NOMO-1 treated with dmso at 0.1 percent for 144 hours (cell line): ENCODE measurements at regions not wholly inside any gene's neighbourhood (a gene's known extent, or its start where the extent isn't known, plus 50 kb on each side); places are given as distances from the start of the nearest gene placed in this dataset.
"Not testable (repeated sequence)": the region's sequence is repeated elsewhere in the genome, so short reads cannot be mapped to it uniquely, and the experiment has no call there.

Experiments
- DNase-seq: peaks from one replicate; lab custom pipeline; 2025; ENCODE audit not compliant: unreplicated experiment; lab: John Stamatoyannopoulos, UW

DNA sequence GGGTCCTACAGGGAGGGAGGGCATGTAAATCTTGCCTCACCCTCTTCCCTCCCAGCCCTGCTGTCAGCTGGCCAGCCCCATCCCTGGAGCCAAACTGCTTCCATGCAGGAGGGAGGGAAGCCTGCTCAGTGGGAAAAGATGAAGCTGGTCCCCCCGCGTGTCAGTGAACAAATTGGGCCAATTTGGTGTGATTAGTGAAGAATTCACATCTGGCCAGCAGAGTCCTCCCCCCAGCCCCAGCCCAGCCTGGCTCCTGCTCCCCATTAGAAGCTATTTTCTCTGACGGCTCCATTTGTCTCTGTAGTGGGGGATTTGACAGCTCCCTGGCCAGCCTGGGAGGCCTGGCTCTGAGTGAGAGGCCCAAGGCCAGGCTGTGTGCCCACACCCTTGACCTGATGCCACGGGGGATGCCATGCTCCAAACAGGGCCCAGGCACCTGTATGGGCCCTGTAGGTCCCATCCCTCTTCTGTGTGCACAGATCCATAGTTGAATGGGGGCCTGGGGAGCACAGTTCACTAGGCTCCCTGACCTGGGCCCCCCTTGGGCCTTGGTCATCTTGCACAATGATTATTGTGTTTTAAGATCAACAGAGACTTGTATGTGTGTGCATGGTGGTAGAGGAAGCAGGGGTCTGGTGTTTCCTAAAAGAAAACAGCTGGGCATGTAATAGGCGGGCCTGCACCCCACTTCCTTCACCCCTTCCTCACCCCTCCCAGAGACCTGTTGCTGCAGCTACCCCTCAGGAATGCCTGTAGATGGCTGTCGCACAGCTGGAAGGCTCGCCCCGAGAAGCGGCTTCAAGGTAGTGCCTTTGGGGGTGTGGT, 50.7 kb upstream of the TAC4 start:
- DNase-seq = no peak

DNA sequence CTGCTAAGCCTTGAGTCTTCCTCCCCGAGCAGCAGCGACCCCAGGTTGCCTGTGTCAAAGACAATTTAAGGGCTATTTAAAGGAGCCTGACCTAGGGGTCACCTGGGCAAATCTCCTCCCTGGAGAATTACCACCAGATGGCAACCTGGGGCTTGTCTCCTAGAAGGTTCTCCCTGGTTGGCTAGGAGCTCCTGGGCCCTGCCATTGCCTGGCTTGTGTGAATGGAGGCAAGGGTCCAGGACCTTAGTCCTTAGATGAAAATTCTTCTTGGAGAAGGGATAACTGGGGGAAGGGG, 51.3 kb upstream of the TAC4 start:
- DNase-seq = no peak

DNA sequence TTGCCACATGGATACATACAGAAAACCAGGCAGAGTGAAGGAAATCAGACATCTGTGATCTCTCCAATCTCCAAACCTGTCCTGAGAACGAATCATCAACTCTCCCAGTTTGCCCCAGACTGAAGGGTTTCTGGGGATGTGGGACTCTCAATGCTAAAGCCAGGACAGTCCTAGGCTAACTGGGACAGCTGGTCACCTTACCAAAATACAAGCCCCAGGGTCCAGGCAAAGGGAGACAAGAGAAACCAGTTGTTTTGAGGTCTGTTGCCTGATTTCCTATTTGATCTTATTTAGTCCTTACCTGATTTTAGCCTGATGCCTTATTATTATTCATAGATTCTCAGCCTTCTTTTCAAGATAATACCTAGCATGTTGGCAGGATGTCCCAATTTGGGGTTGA, 51.7 kb upstream of the TAC4 start:
- no peak for DNase-seq

DNA sequence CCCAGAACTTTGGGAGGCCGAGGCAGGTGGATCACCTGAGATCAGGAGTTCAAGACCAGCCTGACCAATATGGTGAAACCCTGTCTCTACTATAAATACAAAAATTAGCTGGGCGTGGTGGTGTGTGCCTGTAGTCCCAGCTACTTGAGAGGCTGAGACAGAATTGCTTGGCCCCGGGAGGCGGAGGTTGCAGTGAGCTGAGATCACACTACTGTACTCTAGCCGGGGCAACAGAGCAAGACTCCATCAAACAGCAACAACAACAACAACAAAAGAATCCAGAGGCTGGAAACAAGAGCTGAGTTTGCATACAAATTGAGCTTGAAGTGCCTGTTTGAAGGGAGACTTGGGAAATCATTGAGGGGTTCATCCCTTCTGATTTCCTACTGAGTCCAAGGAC, 52.9 kb upstream of the TAC4 start:
- DNase-seq = not testable (repeated sequence)

DNA sequence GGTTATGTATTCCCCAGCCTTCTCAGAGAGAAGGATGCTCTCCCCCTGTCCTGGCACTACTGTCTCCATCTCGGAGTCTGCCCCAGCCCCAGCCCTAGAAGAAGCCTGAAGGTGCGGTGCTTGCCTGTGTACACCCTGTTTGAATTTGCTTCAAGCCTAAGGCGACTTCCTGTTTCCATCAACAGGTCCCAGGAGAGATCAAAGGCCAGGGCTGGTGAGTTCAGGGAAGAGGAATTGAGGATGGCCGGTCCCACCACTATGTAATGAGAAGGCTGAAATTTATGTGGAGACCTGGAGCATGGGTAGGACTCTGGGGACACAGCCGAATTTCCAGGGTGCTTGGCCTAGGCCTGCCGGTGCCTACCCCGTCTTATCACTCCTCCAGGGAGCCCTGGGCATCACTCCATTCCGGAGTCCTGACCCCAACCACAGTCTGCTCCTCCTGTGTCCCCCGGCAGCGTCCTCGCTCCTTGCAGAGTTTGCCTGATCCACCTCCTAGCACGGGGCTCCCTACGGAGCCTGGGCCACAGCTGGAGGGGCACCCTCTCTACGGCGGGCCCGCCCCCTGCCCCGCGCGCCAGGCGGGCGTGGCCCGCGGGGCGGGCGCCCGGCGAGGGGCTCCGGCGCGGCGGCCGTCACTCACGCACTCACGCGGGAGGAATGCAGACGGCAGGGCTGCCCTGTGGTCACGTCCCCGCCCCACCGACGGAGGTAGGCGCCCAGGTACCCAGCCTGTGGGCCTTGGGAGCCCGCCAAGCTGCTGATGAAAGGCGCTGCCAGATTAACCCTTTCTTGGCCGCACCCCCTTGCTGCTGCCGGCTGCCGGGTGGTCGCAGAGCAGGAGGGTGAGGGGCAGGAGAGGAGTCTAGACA, 53.8 kb upstream of the TAC4 start:
- no peak for DNase-seq

DNA sequence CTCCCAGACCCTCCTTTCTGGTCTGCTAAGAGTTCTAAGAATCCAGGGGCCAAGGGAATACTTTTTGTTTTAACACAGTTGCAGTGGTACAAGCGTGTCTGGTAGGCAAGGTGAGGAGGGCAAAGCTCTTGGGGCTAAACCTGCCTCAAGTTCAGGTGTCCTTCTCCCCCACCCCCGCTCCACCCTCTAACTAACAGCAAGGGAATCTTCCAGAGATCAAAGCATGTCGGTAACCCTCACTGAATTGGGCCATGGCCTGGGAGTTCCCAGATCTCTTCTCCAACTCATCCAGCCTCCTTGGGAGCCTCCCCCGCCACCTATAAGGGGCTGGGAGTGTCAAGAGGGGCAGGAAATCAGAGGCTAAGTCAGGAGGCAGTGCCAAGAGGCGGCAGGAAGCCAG, 55.7 kb upstream of the TAC4 start:
- no peak for DNase-seq

DNA sequence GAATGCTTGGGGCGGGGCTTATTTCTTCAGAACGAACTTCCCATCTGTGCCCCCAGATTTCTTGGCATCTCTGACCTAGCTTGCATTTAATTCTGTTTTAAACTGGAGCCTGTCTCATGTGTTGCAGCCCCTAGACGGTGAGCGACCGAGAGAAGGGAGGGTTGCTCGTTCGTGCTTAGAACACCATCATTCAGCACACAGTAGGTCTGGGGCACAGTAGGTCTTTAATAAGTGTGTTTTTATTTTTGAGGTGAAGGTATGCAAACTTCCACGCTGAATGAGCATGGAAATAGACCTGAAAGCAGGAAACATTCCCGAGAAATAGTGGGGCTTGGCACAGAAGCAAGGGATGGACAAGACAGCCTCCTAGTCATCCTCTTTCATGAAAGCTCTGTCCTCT, 57.0 kb upstream of the TAC4 start:
- DNase-seq = no peak

DNA sequence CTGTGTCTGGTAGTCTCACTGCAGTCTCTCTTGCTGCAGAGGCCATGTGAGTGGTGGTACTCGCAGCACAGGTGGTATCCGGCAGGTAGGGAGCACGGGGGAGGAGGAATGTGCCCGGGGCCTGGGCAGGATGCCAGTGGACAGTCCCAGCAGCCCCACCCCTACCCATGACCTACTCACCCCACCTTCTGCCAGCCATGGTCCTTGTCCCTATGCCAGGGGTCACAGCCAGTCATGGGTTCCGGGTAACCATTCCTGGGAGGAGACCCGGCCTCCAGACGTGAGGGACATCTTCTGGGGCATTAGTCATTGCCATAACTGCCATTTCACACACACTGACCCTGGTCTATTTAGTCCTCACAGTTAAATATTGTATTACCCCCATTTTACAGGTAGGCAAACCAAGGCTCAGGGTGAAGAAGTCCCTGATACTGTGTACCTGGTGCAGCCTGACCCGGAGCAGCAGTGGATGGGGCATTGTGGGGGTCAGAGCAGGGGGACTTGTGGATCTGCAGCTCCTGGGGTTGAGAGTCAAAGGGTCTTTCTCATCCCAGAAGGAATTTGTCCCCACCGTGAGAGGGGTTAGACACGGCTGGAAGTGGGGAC, 58.8 kb upstream of the TAC4 start:
- DNase-seq = no peak

DNA sequence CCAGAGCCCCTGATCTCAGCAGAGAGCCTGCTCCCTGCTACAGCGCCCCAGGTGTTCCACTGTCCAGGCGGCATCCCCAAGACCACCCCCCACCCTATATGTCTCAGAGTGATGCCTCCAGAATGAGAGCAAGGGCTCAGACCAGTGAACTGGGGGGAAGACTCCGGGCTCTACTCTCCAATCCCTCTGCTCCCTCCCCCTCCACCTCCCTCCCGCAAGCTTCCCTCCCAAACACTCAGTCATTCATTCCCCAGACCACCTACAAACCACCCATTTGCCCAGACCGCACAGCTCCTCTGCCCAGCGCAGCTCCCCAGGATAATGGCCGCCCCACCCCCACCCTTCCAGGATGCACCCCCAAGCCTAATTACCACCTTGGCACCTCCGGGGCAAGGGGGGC, 59.4 kb upstream of the TAC4 start:
- DNase-seq = no peak

DNA sequence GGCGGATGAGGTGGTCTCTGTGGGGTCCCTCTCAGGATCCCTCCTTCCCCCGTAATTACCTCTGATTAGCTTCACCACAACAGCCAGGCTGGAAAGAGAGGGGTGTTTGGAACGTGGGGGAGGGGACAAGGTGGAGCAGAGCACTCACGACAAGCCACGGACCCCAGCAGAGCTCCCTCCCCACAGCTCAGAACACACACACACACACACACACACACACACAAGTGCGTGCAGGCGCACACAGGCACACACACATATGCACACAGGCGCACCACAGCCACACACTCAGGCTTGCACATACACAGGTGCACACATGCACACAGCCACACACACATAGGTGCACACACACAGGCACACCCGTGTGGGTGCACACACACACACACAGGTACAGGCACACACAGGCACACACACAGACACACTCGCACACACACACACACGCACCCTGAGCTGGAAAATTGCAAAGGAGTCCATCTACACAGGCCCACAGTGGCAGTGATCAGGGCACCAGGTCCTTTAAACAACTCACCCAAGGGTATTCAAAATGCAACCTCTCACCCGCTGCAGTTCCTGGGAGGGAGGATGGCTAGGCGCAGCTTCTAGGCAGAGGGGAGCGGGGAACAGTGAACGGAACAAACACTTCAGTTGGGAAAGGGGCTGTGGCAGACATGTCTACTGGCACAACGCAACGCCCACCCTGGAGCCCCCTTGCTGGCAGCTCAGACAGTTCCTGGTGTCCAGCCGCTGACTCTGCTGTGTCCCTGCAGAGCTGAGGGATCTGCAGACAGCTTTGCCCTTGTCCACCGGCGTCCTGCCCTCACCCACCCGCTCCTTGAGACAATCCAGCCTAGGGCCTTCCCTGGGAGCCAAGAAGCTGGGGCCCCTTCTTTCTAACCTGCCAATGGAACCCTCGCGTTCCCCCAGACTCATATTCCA, 59.9 kb upstream of the DLX4 start:
- DNase-seq = no peak

DNA sequence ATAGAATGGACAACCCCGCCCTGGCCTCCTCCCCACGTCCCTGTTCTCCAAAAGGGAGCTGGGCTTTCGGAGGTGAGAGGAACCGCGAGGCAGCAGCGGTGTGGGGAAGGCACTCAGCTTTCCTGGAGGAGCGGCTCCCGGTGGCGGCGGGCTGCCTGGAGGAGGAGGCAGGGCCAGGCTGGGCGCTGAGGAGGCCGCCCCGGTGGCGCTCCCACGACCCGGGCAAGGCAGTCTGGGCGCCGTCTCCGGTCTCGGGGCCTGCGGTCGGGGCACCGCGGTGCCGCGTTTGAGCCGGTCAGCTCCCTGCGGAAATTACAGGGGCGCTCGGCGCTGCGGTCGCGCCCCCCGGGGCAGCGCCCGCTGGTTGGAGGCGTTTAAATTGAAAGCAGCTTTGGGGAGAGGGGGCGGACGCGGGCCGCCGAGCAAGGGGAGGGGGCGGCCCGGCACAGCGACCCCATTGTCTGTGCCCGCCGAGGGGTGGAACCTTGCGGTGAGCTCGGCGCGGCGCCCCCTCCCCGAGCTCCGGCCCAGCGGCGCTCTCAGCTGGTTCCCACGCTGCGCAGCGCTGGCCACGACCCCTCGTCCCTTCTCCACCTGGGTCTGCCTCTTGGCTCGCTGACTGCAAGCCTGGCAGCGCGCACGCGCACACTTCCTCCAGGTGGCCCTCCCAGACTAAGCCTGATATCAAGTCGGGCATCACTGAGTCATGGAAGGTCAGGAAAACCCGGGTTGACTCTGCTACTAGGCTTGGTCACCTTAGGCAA, 58.7 kb upstream of the DLX4 start:
- DNase-seq = no peak

DNA sequence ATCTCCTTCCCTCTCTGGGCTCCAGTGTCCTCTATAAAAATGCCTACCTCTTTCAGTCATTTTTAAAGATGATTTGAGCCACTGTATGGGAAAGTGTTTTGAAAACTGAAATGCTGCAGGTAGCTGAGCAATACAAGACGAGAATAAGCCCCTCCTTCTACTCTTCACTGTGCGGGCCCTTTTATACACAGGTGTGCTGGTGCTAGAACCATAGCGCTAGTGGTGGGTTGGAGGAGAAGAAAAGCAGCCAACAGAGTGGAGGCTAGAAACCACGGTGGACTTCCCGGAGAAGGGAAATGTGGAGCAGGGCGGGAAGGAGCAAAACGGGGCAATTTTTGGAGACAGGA, 58.2 kb upstream of the DLX4 start:
- no peak for DNase-seq

DNA sequence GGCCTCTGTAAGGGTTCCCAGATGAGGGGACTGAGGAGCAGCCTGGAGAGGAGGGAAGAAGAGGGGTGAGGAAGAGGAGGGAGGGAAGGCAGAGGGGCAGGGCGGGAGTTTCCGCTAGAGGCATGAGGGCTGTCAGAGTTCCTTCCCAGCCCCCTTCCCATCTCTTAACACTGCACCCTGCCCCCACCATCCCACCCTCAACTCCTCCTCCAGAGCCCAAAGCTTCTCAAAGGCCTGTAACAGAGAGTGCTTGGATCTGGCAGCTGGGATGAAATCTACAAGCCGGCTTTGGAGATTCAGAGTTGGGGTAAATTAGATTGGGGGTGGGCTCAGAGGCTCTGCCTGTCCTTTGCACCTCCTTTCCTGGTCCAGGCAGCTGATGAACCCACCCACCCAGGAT, 57.3 kb upstream of the DLX4 start:
- no peak for DNase-seq

DNA sequence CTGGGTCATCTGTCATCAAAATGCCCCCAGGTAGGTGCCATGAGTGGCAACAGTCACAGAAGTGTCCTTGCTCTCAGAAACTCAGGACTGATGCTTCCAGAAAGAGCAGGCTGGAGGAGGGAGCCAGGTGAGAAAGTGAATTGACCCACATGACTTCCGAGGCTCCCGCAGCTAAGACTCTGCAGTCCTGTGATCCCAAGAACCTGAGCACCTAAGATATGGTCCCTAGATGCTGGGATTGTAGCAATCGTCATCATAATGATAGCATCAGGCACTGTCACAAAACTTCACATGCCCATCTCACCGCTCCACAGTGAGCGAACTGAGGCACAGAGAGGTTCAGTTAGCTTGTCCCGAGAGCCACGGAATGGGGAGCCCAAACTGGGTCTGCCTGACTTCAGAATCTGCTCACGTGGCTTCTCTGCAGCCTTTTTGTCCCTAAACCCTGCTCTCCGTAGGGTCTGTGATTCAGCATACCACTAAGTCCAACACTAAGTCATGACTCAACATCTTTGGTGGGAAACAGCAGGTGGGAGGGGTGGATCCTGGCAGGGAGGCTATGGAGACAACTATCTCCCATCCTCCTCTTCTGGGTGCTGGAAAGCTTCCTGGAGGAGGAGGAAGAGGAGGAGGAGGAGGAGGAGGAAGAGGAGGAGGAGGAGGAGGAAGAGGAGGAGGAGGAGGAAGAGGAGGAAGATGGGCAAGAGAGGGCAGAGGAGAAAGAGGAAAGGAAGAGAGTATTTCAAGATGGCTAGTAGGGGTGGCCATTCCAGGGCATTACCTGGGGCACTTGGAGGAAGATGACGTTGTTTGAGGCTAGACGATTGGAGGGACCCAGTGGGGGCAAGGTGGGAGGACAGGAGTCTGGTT, 55.5 kb upstream of the DLX4 start:
- no peak for DNase-seq

DNA sequence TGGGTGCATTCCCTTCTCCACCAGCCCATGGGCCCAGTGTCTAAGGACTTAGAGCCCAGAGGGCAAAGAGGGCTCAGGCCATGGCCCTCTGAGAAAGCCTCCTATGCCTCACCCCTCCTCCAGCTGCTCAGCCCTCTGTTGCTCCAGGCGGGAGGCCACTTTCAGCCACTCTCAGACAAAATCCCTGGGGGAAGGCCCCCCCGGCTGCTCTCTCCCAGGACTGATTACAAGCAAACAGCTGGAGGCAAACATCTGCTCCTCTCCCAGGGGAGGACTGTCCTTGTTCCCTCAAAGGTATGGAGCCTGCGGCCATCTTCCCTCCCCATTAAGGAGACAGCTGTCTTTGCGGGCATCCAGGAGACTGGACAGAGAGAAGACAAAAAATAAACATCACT, 54.9 kb upstream of the DLX4 start:
- no peak for DNase-seq

DNA sequence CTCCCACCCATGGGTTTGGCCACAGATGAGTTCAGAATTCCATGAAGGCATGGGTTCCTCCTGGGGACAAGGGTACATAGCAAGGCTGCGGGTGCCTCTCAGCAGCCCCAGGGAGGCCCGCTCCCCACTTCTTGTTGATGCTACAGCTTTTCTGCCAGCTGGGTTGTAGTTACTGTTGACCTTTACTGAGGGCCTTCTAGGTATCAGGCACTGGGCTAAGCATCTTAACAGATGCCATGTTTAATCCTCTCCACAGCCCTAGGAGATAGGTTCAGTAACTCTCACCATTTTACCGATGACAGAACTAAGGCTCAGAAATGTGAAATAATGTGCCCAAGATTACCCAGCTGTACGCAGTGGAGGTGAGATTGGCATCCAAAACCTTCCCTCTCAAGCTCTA, 54.3 kb upstream of the DLX4 start:
- DNase-seq = no peak

DNA sequence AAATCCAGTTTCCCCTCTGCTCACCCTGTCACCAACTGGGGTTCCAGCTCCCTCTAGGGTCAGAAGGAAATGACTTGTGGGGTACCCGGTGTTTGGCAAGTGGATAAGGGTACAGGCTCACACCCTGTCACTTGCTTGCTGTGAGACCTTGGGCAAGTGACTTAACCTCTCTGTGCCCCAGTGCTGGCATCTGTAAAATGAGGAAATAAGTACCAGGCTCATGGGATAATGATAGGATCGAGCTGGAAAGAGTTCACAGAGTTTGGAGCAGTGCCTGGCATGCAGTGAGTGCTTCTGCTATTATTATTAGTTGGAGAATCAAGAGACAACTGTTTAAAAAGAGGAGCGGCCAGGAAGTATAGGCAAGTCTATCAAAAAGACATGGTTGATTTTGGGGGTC, 53.7 kb upstream of the DLX4 start:
- DNase-seq = no peak

DNA sequence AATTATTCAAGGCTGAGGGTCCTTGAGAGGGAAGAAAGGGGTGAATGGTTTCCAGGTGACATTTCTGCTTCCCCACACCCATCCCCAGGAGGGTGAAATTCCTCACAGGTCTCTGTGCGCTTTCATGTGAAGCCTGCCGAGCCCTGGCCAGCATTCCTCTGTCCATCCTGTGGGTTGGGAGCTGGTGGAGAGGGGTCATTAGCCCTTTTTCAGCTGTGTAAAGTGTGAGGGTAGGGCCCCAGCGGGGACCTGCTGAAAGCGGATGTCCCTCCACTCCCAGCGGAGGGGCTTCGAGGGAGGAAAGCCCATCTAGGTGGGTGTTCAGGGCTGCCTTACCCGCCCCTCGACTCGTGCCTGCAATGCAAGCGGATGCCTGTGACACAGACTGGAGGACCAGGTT, 53.3 kb upstream of the DLX4 start:
- DNase-seq = no peak

DNA sequence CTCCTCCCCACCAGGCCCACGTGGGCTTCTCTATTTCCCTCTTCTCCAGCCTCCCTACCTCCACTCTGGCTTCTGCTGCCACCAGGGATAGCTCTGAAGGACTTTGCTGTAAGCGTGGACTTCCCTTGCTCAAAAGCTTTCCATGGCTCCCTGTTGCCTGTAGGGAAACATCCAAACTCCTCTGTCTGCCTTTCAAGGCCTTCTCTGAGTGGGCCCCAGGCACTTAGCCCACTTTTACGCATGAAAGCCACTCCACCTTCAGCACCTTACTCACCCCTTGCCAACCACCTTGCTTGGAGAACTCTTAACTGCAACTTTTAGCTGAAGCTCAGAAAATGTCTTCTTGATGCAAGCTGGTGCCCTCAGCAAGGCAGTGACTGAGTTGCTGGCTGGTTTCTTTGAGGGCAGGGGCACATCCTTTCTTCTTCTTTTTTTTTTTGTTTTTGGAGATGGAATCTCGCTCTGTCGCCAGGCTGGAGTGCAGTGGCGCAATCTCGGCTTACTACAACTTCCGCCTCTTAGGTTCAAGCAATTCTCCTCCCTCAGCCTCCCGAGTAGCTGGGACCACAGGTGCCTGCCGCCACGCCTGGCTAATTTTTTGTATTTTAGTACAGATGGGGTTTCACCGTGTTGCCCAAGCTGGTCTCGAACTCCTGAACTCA, 52.0 kb upstream of the DLX4 start:
- peak; percentile 52 for DNase-seq
